ENCODE measurements at regions not wholly inside any gene's neighbourhood (a gene's known extent, or its start where the extent isn't known, plus 50 kb on each side); places are given as distances from the start of the nearest gene placed in this dataset.

DNA sequence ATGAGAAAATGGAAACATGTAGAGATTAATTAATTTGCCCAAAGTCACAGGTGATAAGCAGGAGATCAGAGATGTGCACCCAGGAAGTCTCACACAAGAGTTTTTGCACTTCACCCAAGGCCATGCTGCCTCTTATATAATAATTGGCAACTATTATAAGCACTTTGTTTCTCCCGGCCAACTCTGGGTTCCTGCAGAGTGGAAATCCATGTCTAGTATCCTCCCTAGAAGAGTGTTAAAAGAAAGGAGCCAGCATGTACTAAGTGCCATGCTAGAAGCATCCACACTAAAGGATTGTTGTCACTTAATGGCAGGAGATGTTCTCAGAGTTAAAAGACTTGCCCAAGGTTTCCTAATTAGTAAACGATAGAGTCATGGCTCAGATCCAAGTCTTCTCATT lies 470.3 kb downstream of the OMA1 start:
- TF ChIP-seq, protein P1, sequence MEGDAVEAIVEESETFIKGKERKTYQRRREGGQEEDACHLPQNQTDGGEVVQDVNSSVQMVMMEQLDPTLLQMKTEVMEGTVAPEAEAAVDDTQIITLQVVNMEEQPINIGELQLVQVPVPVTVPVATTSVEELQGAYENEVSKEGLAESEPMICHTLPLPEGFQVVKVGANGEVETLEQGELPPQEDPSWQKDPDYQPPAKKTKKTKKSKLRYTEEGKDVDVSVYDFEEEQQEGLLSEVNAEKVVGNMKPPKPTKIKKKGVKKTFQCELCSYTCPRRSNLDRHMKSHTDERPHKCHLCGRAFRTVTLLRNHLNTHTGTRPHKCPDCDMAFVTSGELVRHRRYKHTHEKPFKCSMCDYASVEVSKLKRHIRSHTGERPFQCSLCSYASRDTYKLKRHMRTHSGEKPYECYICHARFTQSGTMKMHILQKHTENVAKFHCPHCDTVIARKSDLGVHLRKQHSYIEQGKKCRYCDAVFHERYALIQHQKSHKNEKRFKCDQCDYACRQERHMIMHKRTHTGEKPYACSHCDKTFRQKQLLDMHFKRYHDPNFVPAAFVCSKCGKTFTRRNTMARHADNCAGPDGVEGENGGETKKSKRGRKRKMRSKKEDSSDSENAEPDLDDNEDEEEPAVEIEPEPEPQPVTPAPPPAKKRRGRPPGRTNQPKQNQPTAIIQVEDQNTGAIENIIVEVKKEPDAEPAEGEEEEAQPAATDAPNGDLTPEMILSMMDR (IDR thresholded peaks at IDR 0.05), result no peak
- no peak for TF ChIP-seq POLR2A (IDR thresholded peaks at IDR 0.05)

Data from Peyer's patch (tissue), 4 donors.